Activated CD8-positive, alpha-beta memory T cell treated with anti-CD3 and anti-CD28 coated beads, Interleukin-2, amount 10 ng/mL, durations not matched to agents 7 days and 5 days (primary cell): ENCODE measurements at regions not wholly inside any gene's neighbourhood (a gene's known extent, or its start where the extent isn't known, plus 50 kb on each side); places are given as distances from the start of the nearest gene placed in this dataset.

Experiments
- ATAC-seq: fragments of 150-1000 bp; cut with Tn5 transposase; one replicate; pipeline ENCODE4 v1.10.0; 2021; ENCODE audit warnings: moderate library complexity
- CTCF ChIA-PET: fragments of 350-600 bp; sonication (Branson Sonifier 250); formaldehyde crosslinking; loops from one replicate; lab custom pipeline; 2021; ENCODE audit warnings: antibody characterized with exemption; lab: Charles Lee
- DNase-seq: peaks from one replicate; pipeline ENCODE4 v3.0.0-alpha.2; 2020
- H3K27ac Mint-ChIP-seq: one replicate; pipeline ENCODE4 v1.8.0; 2021; ENCODE audit warnings: mild to moderate bottlenecking, mixed read lengths
- H3K27me3 Mint-ChIP-seq: one replicate; pipeline ENCODE4 v1.8.0; 2021; ENCODE audit warnings: mixed read lengths
- H3K36me3 Mint-ChIP-seq: one replicate; pipeline ENCODE4 v1.8.0; 2021; ENCODE audit warnings: mild to moderate bottlenecking, mixed read lengths
- H3K4me1 Mint-ChIP-seq: one replicate; pipeline ENCODE4 v1.8.0; 2021; ENCODE audit warnings: mixed read lengths
- H3K4me3 Mint-ChIP-seq: one replicate; pipeline ENCODE4 v1.8.0; 2021; ENCODE audit warnings: mild to moderate bottlenecking, moderate library complexity, mixed read lengths
- H3K9me3 Mint-ChIP-seq: one replicate; pipeline ENCODE4 v1.8.0; 2022; ENCODE audit warnings: low read depth, mixed read lengths

GRCh38 chr2:136645236-136645828, 120.0 kb upstream of the THSD7B start:
- no peak for ATAC-seq
- Mint-ChIP-seq H3K4me1 (no peaks in the 10 kb centered on the region), H3K27me3 (no peaks in the 10 kb centered on the region), H3K9me3 (no peaks in the 10 kb centered on the region), H3K27ac (no peak overlapping the region), H3K36me3 (no peaks in the 10 kb centered on the region), H3K4me3 (no peak overlapping the region)
- CTCF ChIA-PET, result no interaction called here
- DNase-seq, result no peak

GRCh38 chr2:136639651-136640050, 125.7 kb upstream of the THSD7B start:
- H3K4me1 Mint-ChIP-seq, result no peaks in the 10 kb centered on the region
- H3K27me3 Mint-ChIP-seq, result no peaks in the 10 kb centered on the region
- no peaks in the 10 kb centered on the region for H3K36me3 Mint-ChIP-seq
- no peaks in the 10 kb centered on the region for H3K9me3 Mint-ChIP-seq
- DNase-seq (no peak), ATAC-seq (no peak)
- no peak overlapping the region for H3K27ac Mint-ChIP-seq
- CTCF ChIA-PET, result no interaction called here
- H3K4me3 Mint-ChIP-seq, result no peak overlapping the region

- Mint-ChIP-seq H3K27me3 (no peaks in the 10 kb centered on the region), H3K4me1 (no peaks in the 10 kb centered on the region), H3K9me3 (no peaks in the 10 kb centered on the region), H3K27ac (no peak overlapping the region), H3K4me3 (no peak overlapping the region), H3K36me3 (no peaks in the 10 kb centered on the region)
- no peak for ATAC-seq
- DNase-seq, result no peak
- CTCF ChIA-PET, result no interaction called here
These were observed 127.2 kb upstream of the THSD7B start for GRCh38 chr2:136638193-136638592.

GRCh38 chr2:136637402-136637801, 127.9 kb upstream of the THSD7B start:
- DNase-seq (no peak), ATAC-seq (no peak)
- no peaks in the 10 kb centered on the region for H3K36me3 Mint-ChIP-seq
- no peaks in the 10 kb centered on the region for H3K27me3 Mint-ChIP-seq
- H3K4me1 Mint-ChIP-seq, result no peaks in the 10 kb centered on the region
- H3K27ac Mint-ChIP-seq, result no peak overlapping the region
- CTCF ChIA-PET, result no interaction called here
- H3K9me3 Mint-ChIP-seq, result no peaks in the 10 kb centered on the region
- H3K4me3 Mint-ChIP-seq, result no peak overlapping the region

- Mint-ChIP-seq H3K4me1 (no peaks in the 10 kb centered on the region), H3K27ac (no peak overlapping the region), H3K27me3 (peaks cover 15% of the 10 kb centered on the region), H3K36me3 (no peaks in the 10 kb centered on the region), H3K9me3 (no peaks in the 10 kb centered on the region), H3K4me3 (no peak overlapping the region)
- DNase-seq, result no peak
- CTCF ChIA-PET, result no interaction called here
- ATAC-seq, result no peak
These were observed 136.9 kb upstream of the THSD7B start for GRCh38 chr2:136628490-136628889.

GRCh38 chr2:136613096-136613495, 152.2 kb upstream of the THSD7B start:
- no peaks in the 10 kb centered on the region for H3K4me1 Mint-ChIP-seq
- CTCF ChIA-PET, result no interaction called here
- no peak overlapping the region for H3K4me3 Mint-ChIP-seq
- H3K36me3 Mint-ChIP-seq, result no peaks in the 10 kb centered on the region
- no peak for DNase-seq
- no peaks in the 10 kb centered on the region for H3K9me3 Mint-ChIP-seq
- no peak overlapping the region for H3K27ac Mint-ChIP-seq
- no peaks in the 10 kb centered on the region for H3K27me3 Mint-ChIP-seq
- ATAC-seq, result no peak

- DNase-seq (no peak), ATAC-seq (no peak)
- H3K36me3 Mint-ChIP-seq, result no peaks in the 10 kb centered on the region
- CTCF ChIA-PET, result no interaction called here
- H3K4me1 Mint-ChIP-seq, result no peaks in the 10 kb centered on the region
- no peak overlapping the region for H3K4me3 Mint-ChIP-seq
- no peaks in the 10 kb centered on the region for H3K9me3 Mint-ChIP-seq
- no peaks in the 10 kb centered on the region for H3K27me3 Mint-ChIP-seq
- no peak overlapping the region for H3K27ac Mint-ChIP-seq
These were observed 153.3 kb upstream of the THSD7B start for GRCh38 chr2:136612079-136612478.

GRCh38 chr2:136611451-136611850, 153.9 kb upstream of the THSD7B start:
- Mint-ChIP-seq H3K27me3 (no peaks in the 10 kb centered on the region), H3K4me1 (no peaks in the 10 kb centered on the region), H3K27ac (no peak overlapping the region), H3K36me3 (no peaks in the 10 kb centered on the region), H3K9me3 (no peaks in the 10 kb centered on the region), H3K4me3 (no peak overlapping the region)
- CTCF ChIA-PET, result no interaction called here
- DNase-seq (no peak), ATAC-seq (no peak)

- DNase-seq, result peak; percentile 47
- no peaks in the 10 kb centered on the region for H3K36me3 Mint-ChIP-seq
- no peaks in the 10 kb centered on the region for H3K9me3 Mint-ChIP-seq
- no peak overlapping the region for H3K27ac Mint-ChIP-seq
- ATAC-seq, result no peak
- H3K4me1 Mint-ChIP-seq, result no peaks in the 10 kb centered on the region
- no peaks in the 10 kb centered on the region for H3K27me3 Mint-ChIP-seq
- CTCF ChIA-PET, result no interaction called here
- no peak overlapping the region for H3K4me3 Mint-ChIP-seq
These were observed 182.6 kb upstream of the THSD7B start for GRCh38 chr2:136582628-136583205.

GRCh38 chr2:136572335-136572734, 193.0 kb upstream of the THSD7B start:
- H3K27ac Mint-ChIP-seq, result no peak overlapping the region
- no peak overlapping the region for H3K4me3 Mint-ChIP-seq
- no peak for DNase-seq
- no peaks in the 10 kb centered on the region for H3K36me3 Mint-ChIP-seq
- H3K27me3 Mint-ChIP-seq, result no peaks in the 10 kb centered on the region
- H3K4me1 Mint-ChIP-seq, result no peaks in the 10 kb centered on the region
- CTCF ChIA-PET, result no interaction called here
- ATAC-seq, result no peak
- no peaks in the 10 kb centered on the region for H3K9me3 Mint-ChIP-seq

- Mint-ChIP-seq H3K27ac (no peak overlapping the region), H3K27me3 (peaks cover 6% of the 10 kb centered on the region), H3K9me3 (no peaks in the 10 kb centered on the region), H3K4me3 (no peak overlapping the region), H3K36me3 (no peaks in the 10 kb centered on the region), H3K4me1 (no peaks in the 10 kb centered on the region)
- CTCF ChIA-PET, result no interaction called here
- DNase-seq (no peak), ATAC-seq (no peak)
These were observed 208.1 kb upstream of the THSD7B start for GRCh38 chr2:136557203-136557602.

- peaks cover 6% of the 10 kb centered on the region for H3K27me3 Mint-ChIP-seq
- H3K27ac Mint-ChIP-seq, result no peak overlapping the region
- no peak overlapping the region for H3K4me3 Mint-ChIP-seq
- H3K36me3 Mint-ChIP-seq, result no peaks in the 10 kb centered on the region
- H3K4me1 Mint-ChIP-seq, result no peaks in the 10 kb centered on the region
- DNase-seq (no peak), ATAC-seq (no peak)
- no peaks in the 10 kb centered on the region for H3K9me3 Mint-ChIP-seq
- CTCF ChIA-PET, result no interaction called here
These were observed 215.2 kb upstream of the THSD7B start for GRCh38 chr2:136550181-136550580.

- H3K27me3 Mint-ChIP-seq, result no peaks in the 10 kb centered on the region
- ATAC-seq (no peak), DNase-seq (no peak)
- H3K27ac Mint-ChIP-seq, result no peak overlapping the region
- H3K36me3 Mint-ChIP-seq, result no peaks in the 10 kb centered on the region
- H3K4me3 Mint-ChIP-seq, result no peak overlapping the region
- CTCF ChIA-PET, result no interaction called here
- no peaks in the 10 kb centered on the region for H3K9me3 Mint-ChIP-seq
- H3K4me1 Mint-ChIP-seq, result no peaks in the 10 kb centered on the region
These were observed 226.0 kb upstream of the THSD7B start for GRCh38 chr2:136539355-136539754.

- no peaks in the 10 kb centered on the region for H3K4me1 Mint-ChIP-seq
These were observed 226.9 kb upstream of the THSD7B start for GRCh38 chr2:136538489-136538888.

GRCh38 chr2:136534811-136535210, 230.5 kb upstream of the THSD7B start:
- H3K27ac Mint-ChIP-seq, result no peak overlapping the region
- DNase-seq (no peak), ATAC-seq (no peak)
- H3K9me3 Mint-ChIP-seq, result no peaks in the 10 kb centered on the region
- H3K4me1 Mint-ChIP-seq, result no peaks in the 10 kb centered on the region
- CTCF ChIA-PET, result no interaction called here
- H3K27me3 Mint-ChIP-seq, result no peaks in the 10 kb centered on the region
- no peaks in the 10 kb centered on the region for H3K36me3 Mint-ChIP-seq
- H3K4me3 Mint-ChIP-seq, result no peak overlapping the region

More at GRCh38 chr2:136538489-136538888, 226.9 kb upstream of the THSD7B start:
- H3K27ac Mint-ChIP-seq, result no peak overlapping the region
- no peak for DNase-seq
- no peak overlapping the region for H3K4me3 Mint-ChIP-seq
- H3K9me3 Mint-ChIP-seq, result no peaks in the 10 kb centered on the region
- no peak for ATAC-seq
- H3K36me3 Mint-ChIP-seq, result no peaks in the 10 kb centered on the region
- CTCF ChIA-PET, result no interaction called here
- H3K27me3 Mint-ChIP-seq, result no peaks in the 10 kb centered on the region
